HG02943 (cell line): ENCODE measurements at regions not wholly inside any gene's neighbourhood (a gene's known extent, or its start where the extent isn't known, plus 50 kb on each side); places are given as distances from the start of the nearest gene placed in this dataset.

Source experiments
- ATAC-seq: cut with Tn5 transposase; IDR thresholded peaks from one replicate; pipeline ENCODE4 v1.9.1; 2021; ENCODE audit warnings: mild to moderate bottlenecking, low read depth, moderate library complexity; ENCODE audit not compliant: unreplicated experiment

- no peak for ATAC-seq
These were observed 514.5 kb downstream of the TBC1D22A start for GRCh38 chr22:47276991-47277390.

GRCh38 chr22:47276450-47276820, 514.0 kb downstream of the TBC1D22A start:
- no peak for ATAC-seq

- no peak for ATAC-seq
These were observed 513.4 kb downstream of the TBC1D22A start for GRCh38 chr22:47275605-47276449.

GRCh38 chr22:47274196-47274595, 511.7 kb downstream of the TBC1D22A start:
- ATAC-seq = no peak

- no peak for ATAC-seq
These were observed 508.1 kb downstream of the TBC1D22A start for GRCh38 chr22:47270463-47271135.

GRCh38 chr22:47269516-47270088, 507.2 kb downstream of the TBC1D22A start:
- no peak for ATAC-seq

GRCh38 chr22:47267513-47268282, 505.2 kb downstream of the TBC1D22A start:
- no peak for ATAC-seq

GRCh38 chr22:47266329-47266728, 503.9 kb downstream of the TBC1D22A start:
- ATAC-seq = no peak

- ATAC-seq = no peak
These were observed 498.1 kb downstream of the TBC1D22A start for GRCh38 chr22:47260551-47260950.

- ATAC-seq = no peak
These were observed 497.5 kb downstream of the TBC1D22A start for GRCh38 chr22:47259990-47260389.

GRCh38 chr22:47259049-47259448, 496.6 kb downstream of the TBC1D22A start:
- no peak for ATAC-seq

- no peak for ATAC-seq
These were observed 495.5 kb downstream of the TBC1D22A start for GRCh38 chr22:47257976-47258375.

GRCh38 chr22:47257566-47257965, 495.1 kb downstream of the TBC1D22A start:
- no peak for ATAC-seq

GRCh38 chr22:47251911-47252310, 489.5 kb downstream of the TBC1D22A start:
- no peak for ATAC-seq

- ATAC-seq = no peak
These were observed 488.7 kb downstream of the TBC1D22A start for GRCh38 chr22:47250995-47251765.

- no peak for ATAC-seq
These were observed 487.0 kb downstream of the TBC1D22A start for GRCh38 chr22:47249370-47249928.

GRCh38 chr22:47248925-47249324, 486.5 kb downstream of the TBC1D22A start:
- no peak for ATAC-seq

GRCh38 chr22:47247579-47248240, 485.3 kb downstream of the TBC1D22A start:
- ATAC-seq = no peak

- ATAC-seq = no peak
These were observed 483.3 kb downstream of the TBC1D22A start for GRCh38 chr22:47245786-47246185.
